Mesenchymal stem cell (in vitro differentiated cells and primary cell): ENCODE measurements at regions not wholly inside any gene's neighbourhood (a gene's known extent, or its start where the extent isn't known, plus 50 kb on each side); places are given as distances from the start of the nearest gene placed in this dataset.
A peak's percentile ranks its signal among the peaks of the same experiment; 100 is the strongest.

Source experiments
- DNase-seq: peaks from one replicate; pipeline ENCODE4 v3.0.0-alpha.2; 2013
- H2AFZ ChIP-seq: one replicate; pipeline ENCODE4 v1.6.1; 2013; ENCODE audit warnings: low read depth, mild to moderate bottlenecking, control low read depth, inconsistent platforms, low read length, moderate library complexity
- H2AK5ac ChIP-seq: 2 replicates; pipeline ENCODE4 v1.6.1; 2013; ENCODE audit warnings: low read length, moderate library complexity, mild to moderate bottlenecking, inconsistent platforms; ENCODE audit not compliant: severe bottlenecking
- H2BK120ac ChIP-seq: one replicate; pipeline ENCODE4 v1.6.1; 2013; ENCODE audit warnings: low read depth, mild to moderate bottlenecking, inconsistent platforms, low read length, moderate library complexity
- H2BK12ac ChIP-seq, 2 experiments: one replicate each; pipeline ENCODE4 v1.6.1; 2013; ENCODE audit warnings: inconsistent platforms in 2 of 2, low read length in 2 of 2, mild to moderate bottlenecking in 2 of 2, moderate library complexity in 2 of 2, control low read depth in 1 of 2
- H2BK15ac ChIP-seq: one replicate; pipeline ENCODE4 v1.6.1; 2013; ENCODE audit warnings: mild to moderate bottlenecking, low read depth, inconsistent platforms; ENCODE audit not compliant: poor library complexity, severe bottlenecking
- H2BK5ac ChIP-seq: 2 replicates; pipeline ENCODE4 v1.6.1; 2013; ENCODE audit warnings: low read depth, mild to moderate bottlenecking, low read length, control low read depth, inconsistent platforms; ENCODE audit not compliant: poor library complexity, severe bottlenecking
- H3K14ac ChIP-seq, 2 experiments: one replicate each; pipeline ENCODE4 v1.6.1; 2013; ENCODE audit warnings: inconsistent platforms in 2 of 2, low read length in 2 of 2, control low read depth in 1 of 2, mild to moderate bottlenecking in 1 of 2, moderate library complexity in 1 of 2
- H3K18ac ChIP-seq, 2 experiments: one replicate each; pipeline ENCODE4 v1.6.1; 2013; ENCODE audit warnings: inconsistent platforms in 2 of 2, low read length in 2 of 2, control low read depth in 1 of 2, low read depth in 1 of 2, mild to moderate bottlenecking in 1 of 2
- H3K23ac ChIP-seq, 2 experiments: one replicate each; pipeline ENCODE4 v1.6.1; 2013; ENCODE audit warnings: inconsistent platforms in 2 of 2, low read length in 2 of 2, mild to moderate bottlenecking in 2 of 2, moderate library complexity in 2 of 2, control low read depth in 1 of 2
- H3K27ac ChIP-seq: 2 replicates; pipeline ENCODE4 v1.5.1; 2013; ENCODE audit warnings: mild to moderate bottlenecking, moderate library complexity, low read length, control low read depth, inconsistent platforms; ENCODE audit not compliant: poor library complexity, severe bottlenecking
- H3K27me3 ChIP-seq, 2 experiments: 2 replicates each; pipeline versions ENCODE4 v1.6.1 to v1.7.0; 2013; ENCODE audit warnings: low read length in 2 of 2, mild to moderate bottlenecking in 2 of 2, moderate library complexity in 2 of 2, control low read depth in 1 of 2, inconsistent platforms in 1 of 2; ENCODE audit not compliant: control insufficient read depth in 1 of 2, insufficient read depth in 1 of 2
- H3K36me3 ChIP-seq, 2 experiments: 2 replicates each; pipeline versions ENCODE4 v1.6.1 to v1.7.0; 2013; ENCODE audit warnings: low read length in 2 of 2, control low read depth in 1 of 2, inconsistent platforms in 1 of 2, low read depth in 1 of 2, mild to moderate bottlenecking in 1 of 2; ENCODE audit not compliant: insufficient read depth in 2 of 2, control insufficient read depth in 1 of 2
- H3K4ac ChIP-seq, 2 experiments: one replicate each; pipeline ENCODE4 v1.6.1; 2013; ENCODE audit warnings: inconsistent platforms in 2 of 2, low read length in 2 of 2, mild to moderate bottlenecking in 2 of 2, moderate library complexity in 2 of 2, control low read depth in 1 of 2, low read depth in 1 of 2
- H3K4me1 ChIP-seq: 2 replicates; pipeline ENCODE4 v1.6.1; 2013; ENCODE audit warnings: low read depth, low read length, control low read depth; ENCODE audit not compliant: control insufficient read depth, insufficient read depth
- H3K4me2 ChIP-seq: 2 replicates; pipeline ENCODE4 v1.6.1; 2013; ENCODE audit warnings: low read length, mild to moderate bottlenecking, inconsistent platforms; ENCODE audit not compliant: poor library complexity, severe bottlenecking
- H3K4me3 ChIP-seq, 2 experiments: 2 replicates each; pipeline versions ENCODE4 v1.5.1 to v1.7.0; 2013; ENCODE audit warnings: low read length in 2 of 2, mild to moderate bottlenecking in 2 of 2, control low read depth in 1 of 2, low read depth in 1 of 2; ENCODE audit not compliant: insufficient read depth in 1 of 2
- H3K79me1 ChIP-seq: replicated peaks from 2 replicates; pipeline ENCODE4 v1.6.1; 2013; ENCODE audit warnings: mild to moderate bottlenecking, control low read depth, low read length, inconsistent platforms; ENCODE audit not compliant: poor library complexity, severe bottlenecking
- H3K9ac ChIP-seq: 2 replicates; pipeline ENCODE4 v1.7.0; 2013; ENCODE audit warnings: mild to moderate bottlenecking, low read length, moderate library complexity
- H3K9me3 ChIP-seq: 2 replicates; pipeline ENCODE4 v1.7.0; 2013; ENCODE audit warnings: mild to moderate bottlenecking, low read length; ENCODE audit not compliant: control insufficient read depth
- H4K8ac ChIP-seq: one replicate; pipeline ENCODE4 v1.6.1; 2013; ENCODE audit warnings: inconsistent platforms, mild to moderate bottlenecking, low read length, moderate library complexity
- H4K91ac ChIP-seq: one replicate; pipeline ENCODE4 v1.6.1; 2013; ENCODE audit warnings: mild to moderate bottlenecking, low read length, inconsistent platforms
- WGBS: methylation state at CpG from one replicate; pipeline ENCODE4 v1.1.7; 2013; ENCODE audit warnings: mixed read lengths; 5-methylcytosine and 5-hydroxymethylcytosine counted together

DNA sequence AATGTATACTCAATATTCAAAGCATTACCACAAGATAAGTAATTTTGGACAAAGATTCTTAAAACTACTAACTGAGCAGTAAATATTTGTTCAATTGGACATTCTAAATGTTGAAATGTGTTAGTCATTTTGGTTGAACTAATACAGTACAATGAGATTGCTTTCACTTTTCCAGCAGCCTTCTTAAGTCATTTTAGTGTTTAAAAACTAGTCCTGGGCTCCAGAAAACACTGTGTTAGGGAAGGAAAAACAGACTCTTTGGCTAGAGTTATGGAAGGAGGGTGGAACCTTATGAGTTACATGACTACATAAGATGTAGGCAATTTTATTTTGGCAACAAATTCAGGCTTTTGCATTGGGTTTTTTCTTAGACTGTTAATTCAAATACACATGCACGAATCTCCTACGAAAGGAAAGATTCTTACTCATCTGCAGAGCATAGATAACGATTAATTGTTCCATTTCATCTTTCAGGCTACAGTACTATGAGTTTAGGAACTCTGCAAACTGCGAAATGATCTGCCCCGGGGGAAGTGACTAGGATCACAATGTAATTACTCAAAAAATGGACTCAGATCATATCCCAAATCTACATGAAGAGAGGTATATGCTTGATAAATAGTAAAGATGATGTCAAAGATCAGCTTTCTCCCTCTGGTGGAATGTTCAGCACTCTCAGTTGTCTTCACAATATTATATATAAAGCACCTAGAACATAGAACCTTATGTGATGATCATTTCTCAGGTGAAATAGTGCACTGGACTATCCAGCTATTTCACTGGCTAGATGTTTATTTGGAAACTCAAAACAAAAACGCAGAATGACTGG lies 492.8 kb upstream of the MDFIC2 start:
- H3K14ac ChIP-seq = no peak overlapping the region
- H3K4me2 ChIP-seq = no peak overlapping the region
- no peak overlapping the region for H3K27ac ChIP-seq
- H4K91ac ChIP-seq = no peak overlapping the region
- no peak overlapping the region for H2BK5ac ChIP-seq
- H3K9me3 ChIP-seq = no peaks in the 10 kb centered on the region
- 83% methylated on average over 4 of the region's 6 CpGs for WGBS
- H2AFZ ChIP-seq = no peak overlapping the region
- H2BK12ac ChIP-seq = no peak overlapping the region
- no peak overlapping the region for H2AK5ac ChIP-seq
- no peak overlapping the region for H4K8ac ChIP-seq
- H3K27me3 ChIP-seq = no peaks in the 10 kb centered on the region
- H3K36me3 ChIP-seq = no peaks in the 10 kb centered on the region
- no peak overlapping the region for H3K4ac ChIP-seq
- no peak overlapping the region for H3K18ac ChIP-seq
- no peak overlapping the region for H2BK15ac ChIP-seq
- H3K23ac ChIP-seq = no peak overlapping the region
- peak; percentile 46 for DNase-seq
- peak overlapping the region in 1 of 2 experiments; percentile 73 for H3K4me3 ChIP-seq
- no peaks in the 10 kb centered on the region for H3K4me1 ChIP-seq
- no peak overlapping the region for H2BK120ac ChIP-seq
- peak overlapping the region; percentile 90 for H3K9ac ChIP-seq
- H3K79me1 ChIP-seq = no peaks in the 10 kb centered on the region

DNA sequence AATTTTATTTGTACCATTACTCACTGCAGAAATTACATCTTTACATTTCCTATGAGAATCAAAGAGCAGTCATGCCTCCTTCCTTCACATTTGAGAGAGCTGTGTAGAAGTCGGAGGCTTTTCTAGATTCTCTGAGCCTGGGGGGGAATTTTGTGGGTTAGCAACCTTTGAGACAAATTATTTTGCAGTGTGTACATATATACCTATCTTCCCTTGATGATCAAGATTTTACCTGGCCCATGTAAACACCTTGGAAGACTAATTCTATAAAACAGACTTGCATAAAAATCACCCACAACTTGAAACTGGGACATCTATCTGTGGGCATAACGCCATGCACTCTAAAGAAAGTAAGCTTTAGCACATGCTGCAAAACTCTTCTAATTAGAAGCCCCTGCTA lies 491.5 kb upstream of the MDFIC2 start:
- H3K27me3 ChIP-seq = no peaks in the 10 kb centered on the region
- no peak overlapping the region for H3K18ac ChIP-seq
- no peaks in the 10 kb centered on the region for H3K36me3 ChIP-seq
- no peaks in the 10 kb centered on the region for H3K4me1 ChIP-seq
- H3K79me1 ChIP-seq = no peaks in the 10 kb centered on the region
- 89% methylated on average over 1 of the region's 2 CpGs for WGBS
- no peak overlapping the region for H2BK15ac ChIP-seq
- H4K8ac ChIP-seq = no peak overlapping the region
- H2AFZ ChIP-seq = no peak overlapping the region
- no peak for DNase-seq
- no peak overlapping the region for H2BK120ac ChIP-seq
- no peak overlapping the region for H3K4me3 ChIP-seq
- no peaks in the 10 kb centered on the region for H3K9me3 ChIP-seq
- peak overlapping the region; percentile 90 for H3K9ac ChIP-seq
- no peak overlapping the region for H3K4ac ChIP-seq
- no peak overlapping the region for H3K23ac ChIP-seq
- no peak overlapping the region for H3K27ac ChIP-seq
- no peak overlapping the region for H2BK5ac ChIP-seq
- no peak overlapping the region for H3K4me2 ChIP-seq
- no peak overlapping the region for H3K14ac ChIP-seq
- no peak overlapping the region for H4K91ac ChIP-seq
- peak overlapping the region; percentile 42 for H2AK5ac ChIP-seq
- H2BK12ac ChIP-seq = no peak overlapping the region

DNA sequence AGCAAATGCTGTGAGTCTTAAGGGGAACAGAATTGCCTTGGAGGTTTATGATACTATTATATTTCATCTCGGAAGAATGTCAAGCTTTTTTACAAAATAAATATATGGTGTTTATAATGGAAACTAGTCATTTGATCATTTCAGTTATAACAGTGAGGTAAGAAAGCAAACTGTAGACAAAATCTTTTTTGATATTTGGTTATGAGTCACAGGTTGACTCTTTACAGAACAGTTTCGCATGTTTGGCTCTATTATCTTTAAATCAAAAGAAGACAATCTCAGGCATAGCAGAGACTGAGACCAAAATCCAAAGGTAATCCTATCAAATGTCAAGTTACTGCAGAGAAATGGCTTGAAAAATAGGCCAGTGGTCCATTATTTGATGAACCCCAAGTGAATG lies 490.9 kb upstream of the MDFIC2 start:
- Histone ChIP-seq H4K91ac (no peak overlapping the region), H3K23ac (no peak overlapping the region), H3K36me3 (no peaks in the 10 kb centered on the region), H3K9me3 (no peaks in the 10 kb centered on the region), H3K4me2 (no peak overlapping the region), H4K8ac (no peak overlapping the region), H3K14ac (no peak overlapping the region), H3K27me3 (no peaks in the 10 kb centered on the region), H2AK5ac (no peak overlapping the region), H2BK12ac (no peak overlapping the region), H3K4ac (no peak overlapping the region), H3K9ac (no peak overlapping the region), H3K27ac (no peak overlapping the region), H3K4me3 (no peak overlapping the region), H2BK5ac (no peak overlapping the region), H2AFZ (no peak overlapping the region), H2BK15ac (no peak overlapping the region), H3K4me1 (no peaks in the 10 kb centered on the region), H2BK120ac (no peak overlapping the region), H3K79me1 (no peaks in the 10 kb centered on the region), H3K18ac (no peak overlapping the region)
- 50% methylated on average over 1 of the region's 2 CpGs for WGBS
- no peak for DNase-seq

DNA sequence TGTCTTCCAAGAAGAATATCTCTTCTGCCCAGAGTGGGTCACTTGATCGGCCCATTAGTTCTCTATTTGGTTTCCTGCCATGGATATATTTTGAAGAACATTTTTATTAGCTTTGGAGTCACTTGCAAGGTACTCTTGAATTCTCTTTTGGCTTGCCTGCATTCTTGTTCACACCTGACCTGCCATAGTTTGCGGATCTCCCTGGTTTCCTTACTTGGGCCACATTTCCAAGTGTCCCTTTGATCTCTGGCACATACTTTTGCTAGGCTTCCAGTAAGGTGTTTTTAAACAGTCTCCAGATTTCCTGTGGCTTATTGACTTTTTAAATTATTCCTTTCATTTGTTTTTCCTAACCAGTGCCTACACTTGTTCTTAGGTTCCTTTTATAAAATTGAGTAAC lies 488.5 kb upstream of the MDFIC2 start:
- no peak overlapping the region for H4K91ac ChIP-seq
- 89% methylated on average over 2 of the region's 2 CpGs for WGBS

More for the DNA sequence above, 488.5 kb upstream of the MDFIC2 start:
- H3K9me3 ChIP-seq = no peaks in the 10 kb centered on the region
- no peak overlapping the region for H2BK120ac ChIP-seq
- H2AK5ac ChIP-seq = no peak overlapping the region
- H3K27me3 ChIP-seq = no peaks in the 10 kb centered on the region
- H3K4me2 ChIP-seq = no peak overlapping the region
- no peak overlapping the region for H3K9ac ChIP-seq
- H3K4me3 ChIP-seq = no peak overlapping the region
- no peak overlapping the region for H2BK15ac ChIP-seq
- H2BK5ac ChIP-seq = no peak overlapping the region
- no peak overlapping the region for H3K27ac ChIP-seq
- H2BK12ac ChIP-seq = no peak overlapping the region
- no peaks in the 10 kb centered on the region for H3K4me1 ChIP-seq
- DNase-seq = no peak
- no peak overlapping the region for H4K8ac ChIP-seq
- no peak overlapping the region for H3K4ac ChIP-seq
- H3K36me3 ChIP-seq = no peaks in the 10 kb centered on the region
- H3K14ac ChIP-seq = no peak overlapping the region
- no peak overlapping the region for H3K23ac ChIP-seq
- no peaks in the 10 kb centered on the region for H3K79me1 ChIP-seq
- no peak overlapping the region for H3K18ac ChIP-seq
- H2AFZ ChIP-seq = no peak overlapping the region
